ENCODE measurements at regions not wholly inside any gene's neighbourhood (a gene's known extent, or its start where the extent isn't known, plus 50 kb on each side); places are given as distances from the start of the nearest gene placed in this dataset.

DNA sequence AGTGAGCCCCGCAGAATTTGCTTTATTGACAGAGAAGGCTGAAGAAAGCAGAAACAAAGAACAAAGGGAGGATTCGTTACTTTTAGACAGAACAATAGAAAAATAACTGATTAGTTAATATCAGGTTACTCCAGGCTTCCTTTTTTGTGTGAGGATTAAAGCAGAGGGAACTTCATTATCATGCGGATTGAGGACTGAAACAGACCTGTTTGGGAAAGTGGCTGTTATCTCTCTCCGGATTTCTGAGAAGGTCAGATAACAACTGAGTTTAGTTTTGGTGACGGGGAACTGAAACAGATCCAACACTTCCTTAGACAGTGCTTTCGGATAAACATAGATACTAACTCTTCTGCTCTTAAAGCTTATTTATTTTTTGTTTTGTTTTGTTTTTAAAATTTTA, 246.4 kb upstream of the ZNF507 start:
- H3K9ac ChIP-seq (ENCODE audit: low read depth, low read length) = no peak overlapping the region
- H2BK15ac ChIP-seq (ENCODE audit: low read depth, low read length) = no peak overlapping the region
- no peaks in the 10 kb centered on the region for H3K27me3 ChIP-seq (ENCODE audit: control insufficient read depth, insufficient read depth, low read length)
- DNase-seq (no peak), ATAC-seq (ENCODE audit: low read depth) (no peak)
- H3K9me3 ChIP-seq (ENCODE audit: control insufficient read depth, insufficient read depth, low read length) = no peaks in the 10 kb centered on the region; the same call in 1 of the 2 replicates
- no peak overlapping the region for H3K56ac ChIP-seq (ENCODE audit: extremely low read depth, insufficient read depth, low read length)
- no peak overlapping the region for H3K4me3 ChIP-seq (ENCODE audit: insufficient read depth, low read depth, low read length)
- H3K4me1 ChIP-seq (ENCODE audit: control insufficient read depth, insufficient read depth, low read length) = no peaks in the 10 kb centered on the region
- no peak overlapping the region for H2BK20ac ChIP-seq (ENCODE audit: low read depth, low read length)
- no peak overlapping the region for H2BK5ac ChIP-seq (ENCODE audit: low read depth, low read length, poor library complexity, severe bottlenecking)
- H4K5ac ChIP-seq (ENCODE audit: low read depth, low read length) = no peak overlapping the region
- intact Hi-C loops (cut with micrococcal nuclease) = no loop called here
- no peak overlapping the region for H3K23ac ChIP-seq (ENCODE audit: low read depth, low read length)
- no peak overlapping the region for H4K8ac ChIP-seq (ENCODE audit: low read depth in 2 of 2, low read length in 2 of 2)
- no peak overlapping the region for H4K91ac ChIP-seq (ENCODE audit: insufficient read depth, low read depth, low read length)
- no peak overlapping the region for H3K27ac ChIP-seq (ENCODE audit: insufficient read depth, low read length)
- in situ Hi-C loops (cut with MboI; ENCODE audit: low sequenced_read_pairs) = no loop called here
- TF ChIP-seq FOS (IDR thresholded peaks at IDR 0.05; ENCODE audit: low read depth, low read length) (no peak), MAZ (IDR thresholded peaks at IDR 0.05; ENCODE audit: borderline replicate concordance, low read depth, low read length) (no peak), MXI1 (IDR thresholded peaks at IDR 0.05; ENCODE audit: borderline replicate concordance, low read depth, low read length) (no peak), POLR2A (IDR thresholded peaks at IDR 0.05; ENCODE audit: low read depth, low read length) (no peak), SMC3 (IDR thresholded peaks at IDR 0.05; ENCODE audit: low read depth, low read length) (no peak), RCOR1 (IDR thresholded peaks at IDR 0.05; ENCODE audit: insufficient replicate concordance, low read length) (no peak), CEBPB (IDR thresholded peaks at IDR 0.05; ENCODE audit: low read depth, low read length) (no peak), MAFK (IDR thresholded peaks at IDR 0.05; ENCODE audit: low read depth, low read length) (no peak), CHD1 (IDR thresholded peaks at IDR 0.05; ENCODE audit: low read depth, low read length) (no peak)
- TF ChIP-seq, protein P1, sequence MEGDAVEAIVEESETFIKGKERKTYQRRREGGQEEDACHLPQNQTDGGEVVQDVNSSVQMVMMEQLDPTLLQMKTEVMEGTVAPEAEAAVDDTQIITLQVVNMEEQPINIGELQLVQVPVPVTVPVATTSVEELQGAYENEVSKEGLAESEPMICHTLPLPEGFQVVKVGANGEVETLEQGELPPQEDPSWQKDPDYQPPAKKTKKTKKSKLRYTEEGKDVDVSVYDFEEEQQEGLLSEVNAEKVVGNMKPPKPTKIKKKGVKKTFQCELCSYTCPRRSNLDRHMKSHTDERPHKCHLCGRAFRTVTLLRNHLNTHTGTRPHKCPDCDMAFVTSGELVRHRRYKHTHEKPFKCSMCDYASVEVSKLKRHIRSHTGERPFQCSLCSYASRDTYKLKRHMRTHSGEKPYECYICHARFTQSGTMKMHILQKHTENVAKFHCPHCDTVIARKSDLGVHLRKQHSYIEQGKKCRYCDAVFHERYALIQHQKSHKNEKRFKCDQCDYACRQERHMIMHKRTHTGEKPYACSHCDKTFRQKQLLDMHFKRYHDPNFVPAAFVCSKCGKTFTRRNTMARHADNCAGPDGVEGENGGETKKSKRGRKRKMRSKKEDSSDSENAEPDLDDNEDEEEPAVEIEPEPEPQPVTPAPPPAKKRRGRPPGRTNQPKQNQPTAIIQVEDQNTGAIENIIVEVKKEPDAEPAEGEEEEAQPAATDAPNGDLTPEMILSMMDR (conservative IDR thresholded peaks at IDR 0.05; ENCODE audit: low read depth, low read length) = no peak
- no peaks in the 10 kb centered on the region for H3K9me1 ChIP-seq (ENCODE audit: insufficient read depth, low read length)
- ChIA-PET CTCF (no interaction called here), POLR2A (ENCODE audit: unreplicated experiment) (no interaction called here)
- H2AK9ac ChIP-seq (replicated peaks; ENCODE audit: low read depth, low read length, poor library complexity) = no peak overlapping the region
- no peak overlapping the region for H2AK5ac ChIP-seq (ENCODE audit: low read depth, low read length)
- H3K79me1 ChIP-seq (ENCODE audit: low read depth in 1 of 2, low read length in 2 of 2) = no peaks in the 10 kb centered on the region
- no peak overlapping the region for H3K4ac ChIP-seq (ENCODE audit: low read depth, low read length)
- no peaks in the 10 kb centered on the region for H3K36me3 ChIP-seq (ENCODE audit: control insufficient read depth, insufficient read depth, low read length)
- H3K18ac ChIP-seq (ENCODE audit: low read depth, low read length) = no peak overlapping the region
- H2BK120ac ChIP-seq (ENCODE audit: low read depth, low read length) = no peak overlapping the region
- H2AFZ ChIP-seq (replicated peaks; ENCODE audit: low read length, poor library complexity) = no peak overlapping the region
- dilution Hi-C loops (cut with HindIII; ENCODE audit: low sequenced_read_pairs, unreplicated experiment) = no loop called here
- H3K4me2 ChIP-seq (ENCODE audit: low read depth, low read length) = no peak overlapping the region
- no TSS peak for BruUV-seq (replicated peaks)
- H4K20me1 ChIP-seq (ENCODE audit: insufficient read depth, low read length) = no peaks in the 10 kb centered on the region
- no CpG with 5 or more reads among the region's 6 CpGs for WGBS, 2 experiments (ENCODE audit: extremely low coverage in 2 of 2, insufficient read length in 1 of 2)
- no peak overlapping the region for H3K14ac ChIP-seq (replicated peaks; ENCODE audit: low read depth, low read length)

All from IMR-90 (cell line).